Heart left ventricle (tissue), 16 donors: ENCODE measurements at regions not wholly inside any gene's neighbourhood (a gene's known extent, or its start where the extent isn't known, plus 50 kb on each side); places are given as distances from the start of the nearest gene placed in this dataset.

Experiments used
- ATAC-seq, 4 donors: fragments of 200-7000 bp; cut with Tn5 transposase; one replicate each; pipeline ENCODE4 v1.9.1; 2020 to 2022; ENCODE audit warnings: moderate library complexity in 4 of 4, mild to moderate bottlenecking in 3 of 4, moderate number of reproducible peaks in 1 of 4
- DNase-seq, 5 donors: peaks; one replicate each; pipeline ENCODE4 v3.0.0-alpha.2; 2020
- H3K27ac ChIP-seq, 12 donors: fragments of 200-600 bp; sonication (generic) in 4 of 12; one replicate each; pipeline versions ENCODE4 v1.5.0 to v1.8.0; 2016 to 2022; ENCODE audit warnings: mild to moderate bottlenecking in 2 of 12
- H3K27me3 ChIP-seq, 9 donors: fragments of 200-600 bp; sonication (generic) in 2 of 9; one replicate each; pipeline versions ENCODE4 v1.5.1 to v1.8.0; 2016 to 2022; ENCODE audit warnings: mild to moderate bottlenecking in 3 of 9
- H3K36me3 ChIP-seq, 9 donors: fragments of 200-600 bp; sonication (generic) in 2 of 9; one replicate each; pipeline versions ENCODE4 v1.5.0 to v1.8.0; 2018 to 2022; ENCODE audit warnings: mild to moderate bottlenecking in 2 of 9
- H3K4me1 ChIP-seq, 12 donors: fragments of 200-600 bp; sonication (generic) in 4 of 12; one replicate each; pipeline versions ENCODE4 v1.5.0 to v1.8.0; 2016 to 2022; ENCODE audit warnings: mild to moderate bottlenecking in 3 of 12
- H3K4me3 ChIP-seq, 12 donors: fragments of 200-600 bp; sonication (generic) in 4 of 12; one replicate each; pipeline versions ENCODE4 v1.5.0 to v1.8.0; 2017 to 2022; ENCODE audit warnings: mild to moderate bottlenecking in 9 of 12, moderate library complexity in 4 of 12
- H3K9me3 ChIP-seq, 12 donors: fragments of 200-600 bp; sonication (generic) in 4 of 12; one replicate each; pipeline versions ENCODE4 v1.5.0 to v1.8.0; 2016 to 2022; ENCODE audit warnings: mild to moderate bottlenecking in 1 of 12
- CTCF ChIP-seq, 12 donors: fragments of 200-600 bp; sonication (generic) in 4 of 12; IDR thresholded peaks; one replicate each; pipeline versions ENCODE4 v1.5.0 to v1.8.0; 2018 to 2022; ENCODE audit warnings: antibody characterized with exemption in 12 of 12, mild to moderate bottlenecking in 5 of 12
- POLR2A ChIP-seq, 2 donors: fragments of 450-650 bp; IDR thresholded peaks; one replicate each; pipeline ENCODE4 v1.6.1; 2017; ENCODE audit warnings: antibody characterized with exemption in 2 of 2, mild to moderate bottlenecking in 2 of 2, moderate library complexity in 2 of 2
- WGBS, 4 donors: extraction: QIAGEN DNeasy Blood & Tissue Kit in 2 of 4; methylation state at CpG; one replicate each; pipeline versions ENCODE4 v1.1.5 to v1.1.7; 2013 to 2018; 5-methylcytosine and 5-hydroxymethylcytosine counted together
- intact Hi-C, 10 donors: fragments of 100-400 bp; cut with DNase I; formaldehyde crosslinking; loops; one replicate each; pipeline versions ENCODE4 v1.11.1 to v1.14.2; 2022
- donor health status: ischemic (EF 13 %, LVEDD 7.1; RV severe dilation, severe dysfunction).
- donor health status: healthy with polysubstance abuse.
- donor health status: DM: no; HTN: yes; CAD: no.
- donor health status: DM: no; HTN: no; CAD: no.
- donor health status: ischemic (EF 25% LVEDD 6.9; RV normal size, moderate dysfunction).
- donor health status: ischemic (EF 25% LVEDD 5.7; RV mildly dilated, moderate dysfunction).
- donor health status: healthy.
- donor health status: DM: yes; HTN: yes; CAD: no.
- donor health status: ischemic (EF 35%, LVEDD 5.7; RV mildly dilated, moderate dysfunction).
- donor health status: nonischemic (EF 11% LVEDD 7.7; RV severe dilation, severe dysfunction).
- donor health status: DM: yes; HTN: yes; CAD: no.
- donor health status: PGD.
- donor health status: ischemic (EF 29% LVEDD 5.4; RV normal size, mild dysfunction).
- donor health status: nonischemic (EF 23%, LVEDD 6.1; RV moderate dilation, normal function).

GRCh38 chr15:87123676-87124382 is 1044.2 kb downstream of the AGBL1 start:
- 84 to 88% (median 85%) methylated on average over 27 of the region's 27 CpGs for WGBS, 4 donors
- no peaks in the 10 kb centered on the region for H3K4me1 ChIP-seq
- peaks cover 0 to 7% (median 0%) of the 10 kb centered on the region in 12 donors for H3K9me3 ChIP-seq
- DNase-seq (no peak), ATAC-seq (no peak)
- TF ChIP-seq CTCF (IDR thresholded peaks at IDR 0.05) = no peak
- TF ChIP-seq POLR2A (IDR thresholded peaks at IDR 0.05) = no peak
- intact Hi-C loops = no loop called here
- H3K4me3 ChIP-seq = no peak overlapping the region
- no peaks in the 10 kb centered on the region for H3K27me3 ChIP-seq
- no peaks in the 10 kb centered on the region for H3K36me3 ChIP-seq
- H3K27ac ChIP-seq = no peak overlapping the region

DNA sequence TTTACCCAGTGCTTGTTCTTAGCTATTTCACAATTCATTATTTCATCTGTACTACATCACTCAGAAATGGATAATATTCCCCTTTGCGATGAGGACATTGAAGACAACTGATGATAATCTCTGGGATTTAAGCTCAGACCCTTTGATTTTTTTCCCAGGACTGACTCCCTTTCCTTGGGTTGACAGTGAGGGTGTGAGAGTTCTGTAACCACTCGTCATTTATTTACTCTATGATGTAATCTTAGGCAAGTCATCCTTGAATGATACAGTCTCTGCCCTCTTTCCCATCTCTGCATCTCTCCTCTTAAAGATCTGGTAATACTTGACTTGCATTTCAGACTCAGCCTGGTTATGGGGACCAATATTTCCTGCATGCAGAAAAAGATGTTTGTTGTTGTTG is 1041.7 kb downstream of the AGBL1 start:
- ATAC-seq = no peak
- Histone ChIP-seq H3K4me3 (no peak overlapping the region), H3K27ac (no peak overlapping the region), H3K27me3 (no peaks in the 10 kb centered on the region), H3K9me3 (no peaks in the 10 kb centered on the region), H3K4me1 (peaks cover 0 to 3% (median 0%) of the 10 kb centered on the region in 12 donors), H3K36me3 (no peaks in the 10 kb centered on the region)
- no peak for DNase-seq
- 43 to 68% (median 54%) methylated on average over 2 of the region's 2 CpGs for WGBS, 4 donors
- TF ChIP-seq POLR2A (IDR thresholded peaks at IDR 0.05) = no peak
- TF ChIP-seq CTCF (IDR thresholded peaks at IDR 0.05) = no peak
- intact Hi-C loops = no loop called here

GRCh38 chr15:87120555-87120954 is 1040.9 kb downstream of the AGBL1 start:
- Histone ChIP-seq H3K27ac (no peak overlapping the region), H3K4me1 (peaks cover 0 to 3% (median 0%) of the 10 kb centered on the region in 12 donors), H3K36me3 (no peaks in the 10 kb centered on the region), H3K4me3 (no peak overlapping the region), H3K9me3 (no peaks in the 10 kb centered on the region), H3K27me3 (no peaks in the 10 kb centered on the region)
- intact Hi-C loops = no loop called here
- no peak for DNase-seq
- TF ChIP-seq POLR2A (IDR thresholded peaks at IDR 0.05) (no peak), CTCF (IDR thresholded peaks at IDR 0.05) (no peak)
- no peak for ATAC-seq

DNA sequence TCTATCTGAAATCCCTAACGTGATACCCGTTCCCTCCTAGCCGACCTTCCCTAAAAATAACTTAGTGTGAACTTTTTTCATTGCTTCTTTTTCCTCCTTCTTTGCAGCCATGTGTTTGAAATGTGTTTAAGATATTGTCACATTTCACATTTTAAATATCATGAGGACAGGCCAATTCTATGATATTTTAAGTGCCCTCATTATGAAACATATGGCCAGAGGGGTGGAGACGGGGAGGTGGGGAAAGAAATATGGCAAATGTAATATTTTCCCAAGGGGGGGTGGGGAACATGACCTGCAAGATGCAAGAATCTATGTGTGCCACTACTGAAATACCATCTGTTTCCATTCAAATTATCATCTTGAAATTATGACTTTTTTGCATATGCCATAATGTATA is 1039.2 kb downstream of the AGBL1 start:
- intact Hi-C loops = no loop called here
- no peaks in the 10 kb centered on the region for H3K36me3 ChIP-seq
- TF ChIP-seq CTCF (IDR thresholded peaks at IDR 0.05) (no peak), POLR2A (IDR thresholded peaks at IDR 0.05) (no peak)
- no peaks in the 10 kb centered on the region for H3K9me3 ChIP-seq
- ATAC-seq = no peak
- 47 to 64% (median 62%) methylated on average over 4 of the region's 4 CpGs for WGBS, 4 donors
- H3K4me1 ChIP-seq = peaks cover 0 to 3% (median 0%) of the 10 kb centered on the region in 12 donors
- no peak overlapping the region for H3K27ac ChIP-seq
- DNase-seq = no peak
- no peak overlapping the region for H3K4me3 ChIP-seq
- no peaks in the 10 kb centered on the region for H3K27me3 ChIP-seq
